Smooth muscle cell (in vitro differentiated cells): ENCODE measurements at regions not wholly inside any gene's neighbourhood (a gene's known extent, or its start where the extent isn't known, plus 50 kb on each side); places are given as distances from the start of the nearest gene placed in this dataset.

Experiments used
- DNase-seq: peaks from one replicate; lab custom pipeline; 2025; ENCODE audit not compliant: unreplicated experiment; lab: John Stamatoyannopoulos, UW
- H2AFZ ChIP-seq: fragments of 200-600 bp; sonication (generic); 2 replicates; pipeline ENCODE4 v1.6.0; 2016; ENCODE audit warnings: antibody characterized with exemption, low read depth, mild to moderate bottlenecking
- H3F3A ChIP-seq: fragments of 200-600 bp; sonication (generic); 2 replicates; pipeline ENCODE4 v1.6.0; 2017; ENCODE audit warnings: antibody characterized with exemption, low read depth
- H3K27ac ChIP-seq: fragments of 200-600 bp; sonication (generic); 2 replicates; pipeline ENCODE4 v1.5.1; 2016; ENCODE audit warnings: low read depth, mild to moderate bottlenecking
- H3K27me3 ChIP-seq: fragments of 200-600 bp; sonication (generic); 2 replicates; pipeline ENCODE4 v1.6.1; 2016; ENCODE audit warnings: low read depth, mild to moderate bottlenecking
- H3K36me3 ChIP-seq: fragments of 200-600 bp; sonication (generic); 2 replicates; pipeline ENCODE4 v1.5.1; 2016; ENCODE audit warnings: low read depth
- H3K4me1 ChIP-seq: fragments of 200-600 bp; sonication (generic); 2 replicates; pipeline ENCODE4 v1.5.1; 2016; ENCODE audit warnings: low read depth
- H3K4me2 ChIP-seq: fragments of 200-600 bp; sonication (generic); 2 replicates; pipeline ENCODE4 v1.6.0; 2016; ENCODE audit warnings: mild to moderate bottlenecking
- H3K4me3 ChIP-seq: fragments of 200-600 bp; sonication (generic); 2 replicates; pipeline ENCODE4 v1.5.1; 2016; ENCODE audit warnings: mild to moderate bottlenecking
- H3K79me2 ChIP-seq: fragments of 200-600 bp; sonication (generic); 2 replicates; pipeline ENCODE4 v1.6.0; 2016; ENCODE audit warnings: low read depth, mild to moderate bottlenecking
- H3K9ac ChIP-seq: fragments of 200-600 bp; sonication (generic); 2 replicates; pipeline ENCODE4 v1.6.0; 2016; ENCODE audit warnings: low read depth
- H3K9me3 ChIP-seq: fragments of 200-600 bp; sonication (generic); replicated peaks from 2 replicates; pipeline ENCODE4 v1.5.1; 2016; ENCODE audit warnings: low read depth
- H4K20me1 ChIP-seq: fragments of 200-600 bp; sonication (generic); 2 replicates; pipeline ENCODE4 v1.6.0; 2016; ENCODE audit warnings: low read depth
- WGBS: methylation state at CpG from one replicate; pipeline ENCODE4 v1.1.7; 2016; ENCODE audit warnings: low lambda C conversion rate; 5-methylcytosine and 5-hydroxymethylcytosine counted together
- TF ChIP-seq, protein P1 (sequence below): fragments of 200-600 bp; sonication (generic); IDR thresholded peaks from 2 replicates; pipeline ENCODE4 v1.5.1; 2017; ENCODE audit warnings: borderline replicate concordance, mild to moderate bottlenecking, antibody characterized with exemption; ENCODE audit not compliant: insufficient read depth, poor library complexity, severe bottlenecking

DNA sequence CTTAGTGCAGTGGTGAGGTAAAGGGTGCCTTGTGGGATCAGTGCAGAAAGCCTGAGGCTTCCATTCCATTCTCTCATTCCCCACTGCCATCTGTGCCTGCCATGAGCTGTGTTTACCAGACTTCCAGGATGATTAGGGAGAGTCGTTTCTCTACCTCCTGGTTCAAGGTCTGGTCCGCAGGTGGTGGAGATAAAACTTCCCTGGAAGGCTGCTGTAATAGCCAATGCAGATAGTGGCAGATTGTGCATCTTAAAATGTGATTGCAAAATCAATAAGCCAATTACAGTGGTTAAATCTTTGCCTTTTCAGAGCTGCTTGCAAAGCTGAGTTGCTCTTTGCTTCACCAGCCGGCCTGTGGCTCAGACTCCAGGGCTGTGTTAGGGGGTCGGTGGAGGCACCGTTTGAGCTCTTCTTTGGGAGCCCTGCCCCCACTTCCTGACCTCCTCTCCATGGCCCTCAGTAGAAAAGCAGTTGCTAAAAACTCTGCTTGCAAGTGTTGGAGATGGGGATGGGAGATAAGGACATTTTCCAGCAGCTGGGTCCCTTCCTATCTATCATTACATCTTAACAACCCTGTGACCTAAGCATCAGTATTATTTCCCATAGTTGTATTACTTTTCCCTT, 95.2 kb upstream of the HS6ST1 start:
- no peak overlapping the region for H3K4me2 ChIP-seq
- H3K36me3 ChIP-seq, result no peaks in the 10 kb centered on the region
- TF ChIP-seq, protein P1, sequence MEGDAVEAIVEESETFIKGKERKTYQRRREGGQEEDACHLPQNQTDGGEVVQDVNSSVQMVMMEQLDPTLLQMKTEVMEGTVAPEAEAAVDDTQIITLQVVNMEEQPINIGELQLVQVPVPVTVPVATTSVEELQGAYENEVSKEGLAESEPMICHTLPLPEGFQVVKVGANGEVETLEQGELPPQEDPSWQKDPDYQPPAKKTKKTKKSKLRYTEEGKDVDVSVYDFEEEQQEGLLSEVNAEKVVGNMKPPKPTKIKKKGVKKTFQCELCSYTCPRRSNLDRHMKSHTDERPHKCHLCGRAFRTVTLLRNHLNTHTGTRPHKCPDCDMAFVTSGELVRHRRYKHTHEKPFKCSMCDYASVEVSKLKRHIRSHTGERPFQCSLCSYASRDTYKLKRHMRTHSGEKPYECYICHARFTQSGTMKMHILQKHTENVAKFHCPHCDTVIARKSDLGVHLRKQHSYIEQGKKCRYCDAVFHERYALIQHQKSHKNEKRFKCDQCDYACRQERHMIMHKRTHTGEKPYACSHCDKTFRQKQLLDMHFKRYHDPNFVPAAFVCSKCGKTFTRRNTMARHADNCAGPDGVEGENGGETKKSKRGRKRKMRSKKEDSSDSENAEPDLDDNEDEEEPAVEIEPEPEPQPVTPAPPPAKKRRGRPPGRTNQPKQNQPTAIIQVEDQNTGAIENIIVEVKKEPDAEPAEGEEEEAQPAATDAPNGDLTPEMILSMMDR, result no peak
- no peaks in the 10 kb centered on the region for H3K79me2 ChIP-seq
- DNase-seq, result no peak
- no peak overlapping the region for H3K4me3 ChIP-seq
- H3K27me3 ChIP-seq, result no peaks in the 10 kb centered on the region
- H2AFZ ChIP-seq, result no peak overlapping the region
- WGBS, result 19% methylated on average over 5 of the region's 5 CpGs
- H3K27ac ChIP-seq, result no peak overlapping the region
- no peak overlapping the region for H3K9ac ChIP-seq
- no peaks in the 10 kb centered on the region for H3K4me1 ChIP-seq
- no peaks in the 10 kb centered on the region for H3K9me3 ChIP-seq
- H4K20me1 ChIP-seq, result no peaks in the 10 kb centered on the region
- no peaks in the 10 kb centered on the region for H3F3A ChIP-seq

GRCh38 chr2:128414351-128414750, 95.7 kb upstream of the HS6ST1 start:
- no peak overlapping the region for H3K9ac ChIP-seq
- no peaks in the 10 kb centered on the region for H4K20me1 ChIP-seq
- no peaks in the 10 kb centered on the region for H3K36me3 ChIP-seq
- no peaks in the 10 kb centered on the region for H3F3A ChIP-seq
- H3K4me3 ChIP-seq, result no peak overlapping the region
- H3K79me2 ChIP-seq, result no peaks in the 10 kb centered on the region
- no peaks in the 10 kb centered on the region for H3K4me1 ChIP-seq
- H3K27ac ChIP-seq, result no peak overlapping the region
- TF ChIP-seq, protein P1, result no peak
- 74% methylated on average over 3 of the region's 3 CpGs for WGBS
- H2AFZ ChIP-seq, result no peak overlapping the region
- H3K27me3 ChIP-seq, result no peaks in the 10 kb centered on the region
- no peak overlapping the region for H3K4me2 ChIP-seq
- no peak for DNase-seq
- H3K9me3 ChIP-seq, result no peaks in the 10 kb centered on the region

GRCh38 chr2:128414946-128415778, 96.5 kb upstream of the HS6ST1 start:
- no peaks in the 10 kb centered on the region for H3K79me2 ChIP-seq
- no peak for DNase-seq
- WGBS, result 92% methylated on average over 4 of the region's 4 CpGs
- no peak overlapping the region for H3K9ac ChIP-seq
- H3K9me3 ChIP-seq, result no peaks in the 10 kb centered on the region
- H3K4me3 ChIP-seq, result no peak overlapping the region
- H3K4me2 ChIP-seq, result no peak overlapping the region
- no peak overlapping the region for H3K27ac ChIP-seq
- no peaks in the 10 kb centered on the region for H3K4me1 ChIP-seq
- H2AFZ ChIP-seq, result no peak overlapping the region
- TF ChIP-seq, protein P1, result no peak
- H3K36me3 ChIP-seq, result no peaks in the 10 kb centered on the region
- H4K20me1 ChIP-seq, result no peaks in the 10 kb centered on the region
- peaks cover under 1% of the 10 kb centered on the region for H3K27me3 ChIP-seq
- no peaks in the 10 kb centered on the region for H3F3A ChIP-seq

DNA sequence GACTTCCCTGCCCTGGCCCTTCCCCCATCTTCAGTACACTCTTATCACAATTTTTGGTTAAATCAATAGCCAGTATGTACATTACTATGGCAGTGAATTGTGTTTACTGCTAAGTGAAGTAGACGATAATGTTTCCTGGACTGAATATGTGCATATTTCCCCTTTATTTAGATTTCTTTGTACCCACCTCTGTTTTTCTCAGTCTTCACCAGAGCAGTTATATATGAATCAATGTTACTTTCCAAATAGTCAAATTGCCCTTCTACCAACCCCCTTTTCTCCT, 97.1 kb upstream of the HS6ST1 start:
- Histone ChIP-seq H3K4me2 (no peak overlapping the region), H4K20me1 (no peaks in the 10 kb centered on the region), H3K9ac (no peak overlapping the region), H3K27me3 (peaks cover 4% of the 10 kb centered on the region), H3K36me3 (no peaks in the 10 kb centered on the region), H3K4me3 (no peak overlapping the region), H3K9me3 (no peaks in the 10 kb centered on the region), H2AFZ (no peak overlapping the region), H3K27ac (no peak overlapping the region), H3K79me2 (no peaks in the 10 kb centered on the region), H3K4me1 (no peaks in the 10 kb centered on the region), H3F3A (no peaks in the 10 kb centered on the region)
- TF ChIP-seq, protein P1, result no peak
- WGBS, result 100% methylated on average over 1 of the region's 1 CpG
- DNase-seq, result no peak
